Breast epithelium (tissue), 4 donors: ENCODE measurements at regions not wholly inside any gene's neighbourhood (a gene's known extent, or its start where the extent isn't known, plus 50 kb on each side); places are given as distances from the start of the nearest gene placed in this dataset.

Source experiments
- DNase-seq, 2 donors: peaks; one replicate each; pipeline ENCODE4 v3.0.0-alpha.2; 2019; ENCODE audit warnings: low spot score in 2 of 2
- H3K27ac ChIP-seq, 2 donors: fragments of 200-600 bp; sonication (generic) in 1 of 2; one replicate each; pipeline ENCODE4 v1.5.1; 2016 to 2019; ENCODE audit warnings: mild to moderate bottlenecking in 1 of 2
- H3K27me3 ChIP-seq, 2 donors: fragments of 200-600 bp; sonication (generic) in 1 of 2; one replicate each; pipeline versions ENCODE4 v1.5.1 to v1.6.0; 2017 to 2019; ENCODE audit warnings: control low read depth in 1 of 2, mild to moderate bottlenecking in 1 of 2
- H3K36me3 ChIP-seq: fragments of 200-600 bp; one replicate; pipeline ENCODE4 v1.5.1; 2019
- H3K4me1 ChIP-seq, 2 donors: fragments of 200-600 bp; sonication (generic); one replicate each; pipeline ENCODE4 v1.5.1; 2016 to 2019; ENCODE audit warnings: control low read depth in 1 of 2
- H3K4me3 ChIP-seq, 3 donors: fragments of 200-600 bp; sonication (generic); 1 replicate in 2 of 3; 2 replicates in 1 of 3; pipeline ENCODE4 v1.5.1; 2016 to 2019; ENCODE audit warnings: mild to moderate bottlenecking in 3 of 3, moderate library complexity in 2 of 3
- H3K9me3 ChIP-seq, 2 donors: fragments of 200-600 bp; sonication (generic) in 1 of 2; one replicate each; pipeline ENCODE4 v1.5.1; 2016 to 2019; ENCODE audit warnings: control low read depth in 1 of 2
- POLR2A ChIP-seq: fragments of 450-650 bp; IDR thresholded peaks from one replicate; pipeline ENCODE4 v1.6.1; 2016; ENCODE audit warnings: antibody characterized with exemption, mild to moderate bottlenecking, moderate library complexity
- POLR2AphosphoS5 ChIP-seq, 3 donors: sonication (generic); formaldehyde crosslinking; IDR thresholded peaks; one replicate each; pipeline ENCODE4 v1.6.1; 2017; ENCODE audit warnings: antibody characterized with exemption in 3 of 3
- intact Hi-C: fragments of 100-400 bp; cut with DNase I; formaldehyde crosslinking; loops from one replicate; pipeline ENCODE4 v1.15.1; 2023; ENCODE audit warnings: low total_unique reads
- TF ChIP-seq, protein P1 (sequence below), 3 donors: fragments of 450-650 bp; IDR thresholded peaks; one replicate each; pipeline ENCODE4 v1.5.1; 2016 to 2017; ENCODE audit warnings: antibody characterized with exemption in 3 of 3, mild to moderate bottlenecking in 3 of 3, moderate library complexity in 3 of 3

DNA sequence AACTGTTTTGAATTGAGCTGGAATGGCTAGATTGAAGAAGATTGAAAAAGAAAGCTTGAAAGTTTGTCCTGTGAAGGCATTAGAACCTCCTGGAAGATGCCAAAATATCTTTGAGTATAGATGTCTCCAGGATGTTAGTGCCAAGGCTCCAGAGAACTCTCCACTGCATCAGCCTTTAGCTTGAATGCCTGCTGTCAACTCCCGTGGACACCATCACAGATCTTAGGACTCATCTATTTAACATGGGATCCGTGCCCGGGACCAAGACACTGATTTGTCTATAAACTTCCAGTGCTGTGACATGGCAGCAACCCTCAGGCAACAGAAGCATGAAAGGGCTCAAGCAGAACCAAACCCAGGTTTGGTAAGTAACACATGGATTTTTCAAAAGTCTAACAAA is 670.9 kb upstream of the ST8SIA4 start:
- intact Hi-C loops = no loop called here
- no peaks in the 10 kb centered on the region for H3K27me3 ChIP-seq
- H3K9me3 ChIP-seq = no peaks in the 10 kb centered on the region
- no peak overlapping the region for H3K4me3 ChIP-seq
- TF ChIP-seq, protein P1, sequence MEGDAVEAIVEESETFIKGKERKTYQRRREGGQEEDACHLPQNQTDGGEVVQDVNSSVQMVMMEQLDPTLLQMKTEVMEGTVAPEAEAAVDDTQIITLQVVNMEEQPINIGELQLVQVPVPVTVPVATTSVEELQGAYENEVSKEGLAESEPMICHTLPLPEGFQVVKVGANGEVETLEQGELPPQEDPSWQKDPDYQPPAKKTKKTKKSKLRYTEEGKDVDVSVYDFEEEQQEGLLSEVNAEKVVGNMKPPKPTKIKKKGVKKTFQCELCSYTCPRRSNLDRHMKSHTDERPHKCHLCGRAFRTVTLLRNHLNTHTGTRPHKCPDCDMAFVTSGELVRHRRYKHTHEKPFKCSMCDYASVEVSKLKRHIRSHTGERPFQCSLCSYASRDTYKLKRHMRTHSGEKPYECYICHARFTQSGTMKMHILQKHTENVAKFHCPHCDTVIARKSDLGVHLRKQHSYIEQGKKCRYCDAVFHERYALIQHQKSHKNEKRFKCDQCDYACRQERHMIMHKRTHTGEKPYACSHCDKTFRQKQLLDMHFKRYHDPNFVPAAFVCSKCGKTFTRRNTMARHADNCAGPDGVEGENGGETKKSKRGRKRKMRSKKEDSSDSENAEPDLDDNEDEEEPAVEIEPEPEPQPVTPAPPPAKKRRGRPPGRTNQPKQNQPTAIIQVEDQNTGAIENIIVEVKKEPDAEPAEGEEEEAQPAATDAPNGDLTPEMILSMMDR (IDR thresholded peaks at IDR 0.05) = no peak
- TF ChIP-seq POLR2AphosphoS5 (IDR thresholded peaks at IDR 0.05) (no peak), POLR2A (no peak)
- no peak for DNase-seq
- no peaks in the 10 kb centered on the region for H3K4me1 ChIP-seq
- H3K27ac ChIP-seq = no peak overlapping the region
- no peaks in the 10 kb centered on the region for H3K36me3 ChIP-seq

DNA sequence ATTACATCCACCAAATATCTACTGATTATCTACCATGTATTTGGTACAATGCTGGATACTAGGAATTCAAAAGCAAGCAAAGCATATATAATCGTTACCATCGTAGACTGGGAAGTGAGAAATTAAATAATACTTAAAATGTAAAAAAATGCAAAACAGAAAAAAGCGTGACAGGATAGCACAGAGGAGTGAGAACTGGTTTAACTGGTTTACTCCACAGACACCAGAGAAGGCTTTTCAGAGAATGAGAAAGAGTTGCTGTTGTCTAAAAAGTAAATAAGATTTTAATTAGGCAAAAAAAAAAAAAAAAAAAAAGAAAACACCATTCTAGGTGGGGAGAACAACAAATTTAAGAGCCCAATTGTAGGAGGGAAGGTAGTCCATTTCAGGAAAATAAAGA is 657.9 kb upstream of the ST8SIA4 start:
- no peak for TF ChIP-seq POLR2AphosphoS5 (IDR thresholded peaks at IDR 0.05)
- TF ChIP-seq POLR2A = no peak
- TF ChIP-seq, protein P1 (IDR thresholded peaks at IDR 0.05) = no peak
- no peaks in the 10 kb centered on the region for H3K36me3 ChIP-seq
- peaks cover 0 to 2% of the 10 kb centered on the region in 2 donors for H3K9me3 ChIP-seq
- H3K4me1 ChIP-seq = no peaks in the 10 kb centered on the region
- no peak overlapping the region for H3K27ac ChIP-seq
- H3K4me3 ChIP-seq = no peak overlapping the region
- intact Hi-C loops = no loop called here
- H3K27me3 ChIP-seq = no peaks in the 10 kb centered on the region
- DNase-seq = no peak

DNA sequence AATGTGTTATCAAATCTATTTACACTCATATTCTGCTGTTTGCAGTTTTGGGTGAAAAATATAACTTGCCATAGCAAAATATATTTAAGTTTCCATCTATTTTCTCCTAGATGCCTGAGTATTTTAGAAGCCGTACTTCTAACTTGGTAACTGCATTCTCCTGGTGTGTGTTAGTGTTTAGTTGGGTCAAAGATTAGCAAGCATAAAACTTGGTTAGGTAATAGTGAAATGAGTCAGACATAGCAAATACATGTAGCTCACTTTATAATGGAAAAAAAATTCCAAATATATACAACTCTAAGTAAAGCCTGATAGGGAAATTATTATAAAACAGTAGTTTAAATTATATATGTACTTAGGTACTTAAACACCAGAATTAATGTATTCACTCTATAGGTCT is 640.7 kb upstream of the ST8SIA4 start:
- no peak for DNase-seq
- H3K4me1 ChIP-seq = no peaks in the 10 kb centered on the region
- H3K27ac ChIP-seq = no peak overlapping the region
- no peaks in the 10 kb centered on the region for H3K27me3 ChIP-seq
- H3K4me3 ChIP-seq = no peak overlapping the region
- TF ChIP-seq POLR2A (no peak), POLR2AphosphoS5 (IDR thresholded peaks at IDR 0.05) (no peak)
- TF ChIP-seq, protein P1 (IDR thresholded peaks at IDR 0.05) = no peak
- intact Hi-C loops = no loop called here
- H3K36me3 ChIP-seq = no peaks in the 10 kb centered on the region
- no peaks in the 10 kb centered on the region for H3K9me3 ChIP-seq

DNA sequence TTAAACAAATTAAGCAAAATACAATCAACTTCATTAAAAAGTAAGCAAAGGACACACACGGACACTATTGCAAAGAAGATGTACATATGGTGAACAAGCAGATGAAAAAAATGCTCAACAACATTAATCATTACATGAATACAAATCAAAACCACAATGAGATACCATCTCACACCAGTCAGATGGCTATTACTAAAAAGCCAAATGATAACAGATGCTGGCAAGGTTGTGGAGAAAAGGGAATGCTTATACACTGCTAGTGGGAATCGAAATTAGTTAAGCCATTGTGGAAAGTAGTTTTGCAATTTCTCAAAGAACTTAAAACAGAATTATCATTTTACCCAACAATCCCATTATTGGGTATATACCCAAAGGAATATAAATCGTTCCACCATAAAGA is 636.2 kb upstream of the ST8SIA4 start:
- no peaks in the 10 kb centered on the region for H3K27me3 ChIP-seq
- H3K9me3 ChIP-seq = no peaks in the 10 kb centered on the region
- no peak overlapping the region for H3K27ac ChIP-seq
- no peaks in the 10 kb centered on the region for H3K4me1 ChIP-seq
- DNase-seq = no peak
- intact Hi-C loops = loop anchor here (2.0 kb wide), 1 partner anchor 19 kb away; no protein-coding TSS in a partner anchor
- TF ChIP-seq POLR2A = no peak
- no peak for TF ChIP-seq POLR2AphosphoS5 (IDR thresholded peaks at IDR 0.05)
- H3K4me3 ChIP-seq = no peak overlapping the region
- no peaks in the 10 kb centered on the region for H3K36me3 ChIP-seq

DNA sequence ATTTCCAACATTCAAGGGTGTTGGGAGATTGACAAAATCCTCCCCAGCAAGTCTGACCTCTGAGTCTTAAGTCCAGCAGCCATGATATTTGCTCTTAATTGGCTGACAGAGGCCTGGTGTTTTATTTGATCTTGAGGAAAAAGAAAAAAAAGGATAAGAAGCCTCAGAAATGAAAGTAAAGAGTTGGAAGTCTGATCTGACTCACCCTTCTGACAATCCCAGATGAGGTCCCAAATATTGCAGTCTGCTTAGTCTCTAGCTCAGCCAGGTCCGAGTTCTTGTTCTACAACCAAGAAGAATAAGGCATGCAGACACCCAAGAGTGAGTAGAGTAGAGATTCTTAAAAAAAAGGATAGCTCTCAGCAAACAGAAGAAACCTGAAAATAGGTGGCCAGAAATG is 632.5 kb upstream of the ST8SIA4 start:
- no peak overlapping the region for H3K4me3 ChIP-seq
- intact Hi-C loops = no loop called here
- TF ChIP-seq POLR2A (no peak), POLR2AphosphoS5 (IDR thresholded peaks at IDR 0.05) (no peak)
- TF ChIP-seq, protein P1 (IDR thresholded peaks at IDR 0.05) = no peak
- no peak for DNase-seq
- no peak overlapping the region for H3K27ac ChIP-seq
- no peaks in the 10 kb centered on the region for H3K9me3 ChIP-seq
- H3K4me1 ChIP-seq = no peaks in the 10 kb centered on the region
- no peaks in the 10 kb centered on the region for H3K27me3 ChIP-seq
- no peaks in the 10 kb centered on the region for H3K36me3 ChIP-seq

DNA sequence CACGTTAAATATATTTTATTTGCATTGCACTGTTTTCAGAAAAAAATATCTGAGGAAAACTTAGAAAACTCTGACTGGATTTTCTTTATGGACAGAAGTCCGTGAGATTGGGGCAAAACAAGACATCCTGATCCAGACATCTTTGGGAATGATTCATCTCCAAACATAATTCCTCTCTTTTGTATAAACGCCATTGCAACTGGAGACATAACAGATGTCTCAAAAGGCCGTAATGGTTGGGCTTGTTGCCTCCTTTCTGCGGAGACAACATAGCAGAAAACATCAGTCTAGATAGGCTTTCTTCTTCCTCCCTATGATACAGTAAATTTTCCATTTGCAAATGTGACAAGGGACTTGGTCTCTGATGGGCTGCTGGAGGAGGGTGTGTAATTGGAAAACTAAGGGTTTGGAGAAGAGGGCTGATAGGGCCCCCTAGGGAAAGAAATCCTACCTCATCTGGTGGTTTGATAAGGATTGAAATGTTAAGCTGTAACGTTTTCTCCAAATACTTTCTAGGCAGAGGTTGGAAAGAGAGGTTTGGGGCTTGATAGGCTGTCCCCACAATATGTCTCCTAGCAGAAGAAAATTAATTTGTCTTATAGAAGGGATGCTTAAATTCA is 631.5 kb upstream of the ST8SIA4 start:
- Histone ChIP-seq H3K27me3 (no peaks in the 10 kb centered on the region), H3K4me1 (no peaks in the 10 kb centered on the region), H3K36me3 (no peaks in the 10 kb centered on the region), H3K9me3 (no peaks in the 10 kb centered on the region), H3K4me3 (no peak overlapping the region), H3K27ac (no peak overlapping the region)
- TF ChIP-seq POLR2A = no peak
- no peak for TF ChIP-seq POLR2AphosphoS5 (IDR thresholded peaks at IDR 0.05)
- TF ChIP-seq, protein P1 (IDR thresholded peaks at IDR 0.05) = no peak
- intact Hi-C loops = no loop called here
- no peak for DNase-seq
